IgD-negative memory B cell (primary cell): ENCODE measurements at regions not wholly inside any gene's neighbourhood (a gene's known extent, or its start where the extent isn't known, plus 50 kb on each side); places are given as distances from the start of the nearest gene placed in this dataset.
"Not testable (repeated sequence)": the region's sequence is repeated elsewhere in the genome, so short reads cannot be mapped to it uniquely, and the experiment has no call there.

ENCODE experiments used
- H3K27ac Mint-ChIP-seq, 3 donors: one replicate each; pipeline ENCODE4 v1.8.0; 2020 to 2022; ENCODE audit warnings: mild to moderate bottlenecking in 3 of 3, mixed read lengths in 3 of 3, moderate library complexity in 1 of 3
- H3K27me3 Mint-ChIP-seq: one replicate; pipeline ENCODE4 v1.8.0; 2021; ENCODE audit warnings: mixed read lengths
- H3K36me3 Mint-ChIP-seq: one replicate; pipeline ENCODE4 v1.8.0; 2020; ENCODE audit warnings: mild to moderate bottlenecking, mixed read lengths
- H3K4me1 Mint-ChIP-seq, 3 donors: one replicate each; pipeline ENCODE4 v1.8.0; 2020 to 2022; ENCODE audit warnings: mixed read lengths in 3 of 3, mild to moderate bottlenecking in 1 of 3
- H3K4me3 Mint-ChIP-seq, 4 donors: one replicate each; pipeline ENCODE4 v1.8.0; 2020 to 2022; ENCODE audit warnings: mild to moderate bottlenecking in 4 of 4, mixed read lengths in 4 of 4, moderate library complexity in 3 of 4
- H3K9me3 Mint-ChIP-seq, 3 donors: one replicate each; pipeline ENCODE4 v1.8.0; 2020 to 2021; ENCODE audit warnings: mixed read lengths in 3 of 3, mild to moderate bottlenecking in 1 of 3

DNA sequence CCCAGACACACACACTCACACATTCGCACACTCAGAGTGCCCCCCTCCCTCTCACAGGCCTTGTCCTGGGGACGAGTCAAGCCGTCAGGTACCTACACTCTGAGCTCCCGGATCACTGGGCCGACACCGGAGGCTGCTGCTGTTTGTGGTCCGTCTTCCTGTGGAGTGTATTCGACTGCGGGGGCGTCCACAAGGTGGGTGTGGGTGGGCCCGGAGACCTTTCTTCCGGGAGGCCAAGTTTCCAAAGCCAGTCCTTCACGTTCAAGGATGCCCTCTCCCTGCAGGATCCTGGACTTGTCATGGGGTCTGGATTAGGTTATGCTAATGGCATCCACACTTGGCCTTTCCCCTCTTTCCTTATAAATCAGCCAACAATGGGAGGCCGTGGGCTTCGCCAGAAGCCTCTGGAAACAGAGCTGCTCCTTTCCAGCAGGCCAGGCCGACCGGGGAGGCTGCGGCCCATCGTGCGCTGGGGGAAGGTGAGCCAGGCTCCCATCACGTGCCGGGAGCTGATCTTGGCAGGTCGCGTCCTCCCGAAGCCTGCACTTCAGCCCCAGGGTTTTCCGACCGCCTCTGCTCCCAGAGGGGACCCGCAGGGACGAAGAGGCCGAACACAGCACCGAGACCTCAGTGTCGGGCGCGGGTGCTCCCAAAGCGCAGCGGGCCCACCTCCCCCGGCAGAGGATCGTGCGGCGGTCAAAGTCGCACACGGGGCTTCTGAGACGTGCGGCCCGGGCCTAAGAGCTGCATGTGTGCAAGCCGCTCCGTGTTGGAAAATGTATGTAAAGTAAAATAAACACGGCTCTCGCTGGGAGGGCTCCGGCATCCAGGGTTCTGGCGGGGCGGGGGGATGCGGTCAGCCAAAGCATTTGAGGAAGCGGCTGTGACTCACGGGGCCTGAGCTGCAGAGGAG lies 196.5 kb upstream of the ZNF469 start:
- H3K9me3 Mint-ChIP-seq, H3K4me3 Mint-ChIP-seq, H3K27ac Mint-ChIP-seq, H3K4me1 Mint-ChIP-seq, H3K36me3 Mint-ChIP-seq, H3K27me3 Mint-ChIP-seq: not testable (repeated sequence)

DNA sequence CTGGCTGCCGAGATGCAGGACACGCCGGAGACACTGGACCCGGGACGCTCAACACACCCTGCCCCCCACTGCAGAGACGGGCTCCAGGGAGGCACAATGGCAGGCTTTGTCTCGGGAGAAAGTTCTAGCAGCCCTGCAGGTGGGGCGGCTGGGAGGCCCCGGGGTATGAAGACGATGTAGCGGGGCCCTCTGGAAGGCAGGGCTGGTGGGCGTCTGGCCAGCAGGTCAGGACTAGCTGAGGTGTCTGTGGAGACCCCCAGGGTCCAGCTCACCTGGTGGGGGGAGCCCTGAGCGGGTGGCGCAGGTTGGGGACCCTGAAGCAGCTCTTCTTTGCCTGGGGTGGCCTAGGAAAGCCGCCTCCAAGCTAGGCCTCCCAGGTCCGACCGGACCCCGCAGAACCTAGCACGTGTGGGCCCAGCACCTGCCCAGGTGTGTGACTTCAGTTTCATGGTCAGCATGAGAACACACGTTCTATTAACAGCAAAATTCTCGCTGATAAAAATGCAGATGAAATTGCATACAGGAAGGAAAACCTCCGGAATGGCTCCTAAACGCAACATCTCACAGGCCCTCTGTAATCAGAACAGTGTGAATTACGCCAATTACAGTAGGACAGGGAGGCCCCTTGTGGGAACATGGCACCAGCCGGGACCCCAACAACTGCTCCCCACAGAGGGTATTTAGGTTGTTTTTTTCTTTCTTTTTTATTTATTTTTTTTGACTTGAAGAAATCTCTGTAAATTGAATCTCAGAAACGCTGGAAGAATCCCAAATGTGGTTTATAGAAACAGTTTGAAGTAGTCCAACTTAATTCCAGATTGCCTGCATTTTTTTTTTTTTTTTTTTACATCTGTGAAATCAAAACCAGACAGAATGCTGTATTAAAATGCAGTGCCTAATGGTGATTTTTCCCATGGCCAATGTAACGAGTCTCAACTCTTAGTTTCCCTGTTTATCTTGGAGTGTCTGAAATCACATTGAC lies 195.6 kb upstream of the ZNF469 start:
- not testable (repeated sequence) for H3K36me3 Mint-ChIP-seq, H3K27ac Mint-ChIP-seq

DNA sequence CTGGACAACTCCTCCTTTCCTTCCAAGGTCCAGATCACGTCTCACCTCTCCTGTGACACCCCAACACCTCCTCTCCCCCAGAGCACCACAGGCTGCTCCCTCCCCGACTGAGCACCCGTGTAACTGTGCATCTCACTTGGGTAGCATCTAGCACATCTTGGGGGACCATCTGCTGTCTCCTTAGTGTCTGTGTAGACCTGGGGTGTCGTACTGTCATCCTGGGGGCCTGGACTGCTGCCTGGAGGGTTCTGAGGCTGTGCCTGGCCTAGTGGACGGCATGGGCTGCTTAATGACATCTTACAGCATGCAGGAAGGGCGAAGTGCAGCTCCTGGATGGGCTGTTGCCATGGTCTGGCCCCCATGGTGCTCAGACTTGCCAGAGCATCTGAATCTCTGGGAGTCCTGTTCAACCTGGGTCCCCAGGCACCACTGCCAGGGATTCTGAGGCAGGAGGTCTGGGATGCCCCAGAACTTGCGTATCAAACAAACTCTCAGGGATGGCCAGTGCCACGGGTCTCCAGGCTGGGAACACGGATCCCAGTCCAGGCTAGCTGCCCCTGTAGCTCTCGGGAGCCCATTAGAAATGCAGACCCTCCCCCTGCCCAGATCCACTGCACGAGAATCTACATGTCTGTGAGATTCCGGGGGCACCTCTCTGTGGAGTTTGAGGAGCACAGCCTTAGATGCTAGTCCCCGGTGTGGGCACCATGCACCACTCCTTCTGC lies 194.4 kb upstream of the ZNF469 start:
- H3K27ac Mint-ChIP-seq, H3K36me3 Mint-ChIP-seq, H3K9me3 Mint-ChIP-seq, H3K4me3 Mint-ChIP-seq, H3K27me3 Mint-ChIP-seq, H3K4me1 Mint-ChIP-seq: not testable (repeated sequence)

More for the DNA sequence above, 195.6 kb upstream of the ZNF469 start:
- not testable (repeated sequence) for H3K4me3 Mint-ChIP-seq, H3K4me1 Mint-ChIP-seq, H3K27me3 Mint-ChIP-seq, H3K9me3 Mint-ChIP-seq

DNA sequence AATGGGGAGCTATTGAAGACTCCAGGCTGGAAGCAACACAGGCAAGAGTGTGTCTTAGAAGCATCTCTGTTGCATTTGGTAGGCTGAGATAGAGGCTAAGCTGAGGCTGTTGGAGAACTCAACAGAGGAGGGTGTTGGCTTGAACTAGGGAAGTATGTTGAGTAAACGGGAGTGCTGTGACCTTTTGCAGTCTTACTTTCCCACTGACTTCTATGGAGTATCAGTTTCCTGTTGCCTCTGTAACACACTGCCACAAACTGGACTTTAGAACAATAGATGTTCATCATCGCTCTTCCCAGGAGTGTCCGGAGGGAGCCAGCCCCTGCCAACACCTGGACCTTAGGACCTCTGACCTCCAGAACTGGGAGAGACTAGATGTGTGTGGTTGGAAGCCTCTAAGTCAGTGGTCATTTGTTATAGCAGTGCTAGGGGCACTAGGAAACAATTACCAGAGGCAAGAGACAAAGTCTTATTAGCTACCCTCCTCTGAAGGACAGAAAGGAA lies 192.1 kb upstream of the ZNF469 start:
- not testable (repeated sequence) for H3K27ac Mint-ChIP-seq, H3K36me3 Mint-ChIP-seq, H3K27me3 Mint-ChIP-seq, H3K9me3 Mint-ChIP-seq, H3K4me3 Mint-ChIP-seq, H3K4me1 Mint-ChIP-seq

DNA sequence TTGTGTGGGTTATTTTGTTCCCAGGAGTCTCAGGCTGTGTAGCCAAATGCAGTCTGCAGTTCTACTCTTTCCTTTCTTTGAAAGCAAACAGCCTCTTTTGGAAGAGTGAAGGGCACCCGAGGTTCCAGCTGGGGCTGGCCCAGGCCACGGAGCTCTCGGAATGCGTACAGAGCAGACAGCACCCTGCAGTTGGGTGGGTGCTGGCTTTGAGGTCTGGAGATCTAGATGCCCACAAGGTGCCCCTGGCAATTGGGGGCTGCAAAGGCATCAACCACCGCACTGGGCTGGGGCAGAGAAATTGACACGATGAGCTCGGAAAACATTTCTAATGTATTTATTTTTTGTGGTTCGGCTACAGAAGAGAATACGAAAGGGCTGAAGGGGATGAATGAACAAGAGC lies 191.6 kb upstream of the ZNF469 start:
- H3K27ac Mint-ChIP-seq, H3K4me1 Mint-ChIP-seq, H3K9me3 Mint-ChIP-seq, H3K36me3 Mint-ChIP-seq, H3K27me3 Mint-ChIP-seq: not testable (repeated sequence)
- H3K4me3 Mint-ChIP-seq: peak overlapping the region in 1 of 4 donors; percentile 2

DNA sequence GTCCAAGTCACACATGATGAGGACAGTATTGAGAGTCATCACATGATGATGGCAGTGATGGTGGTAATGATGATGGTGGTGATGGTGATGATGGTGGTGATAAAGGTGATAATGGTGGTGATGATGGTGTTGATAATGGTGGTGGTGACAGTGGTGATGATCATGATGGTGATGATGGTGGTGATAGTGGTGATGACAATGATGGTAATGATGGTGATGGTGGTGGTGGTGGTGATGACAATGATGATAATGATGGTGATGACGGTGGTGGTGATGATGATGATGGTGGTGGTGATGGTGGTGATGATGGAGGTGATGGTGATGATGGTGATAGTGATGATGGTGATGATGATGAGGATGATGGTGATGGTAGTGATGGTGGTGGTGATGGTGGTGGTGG lies 190.2 kb upstream of the ZNF469 start:
- peaks cover 0 to 3% (median 2%) of the 10 kb centered on the region in 3 donors for H3K9me3 Mint-ChIP-seq
- no peak overlapping the region for H3K27ac Mint-ChIP-seq
- H3K4me3 Mint-ChIP-seq: no peak overlapping the region
- H3K27me3 Mint-ChIP-seq: no peaks in the 10 kb centered on the region
- peaks cover 2% of the 10 kb centered on the region for H3K36me3 Mint-ChIP-seq
- H3K4me1 Mint-ChIP-seq: no peaks in the 10 kb centered on the region

DNA sequence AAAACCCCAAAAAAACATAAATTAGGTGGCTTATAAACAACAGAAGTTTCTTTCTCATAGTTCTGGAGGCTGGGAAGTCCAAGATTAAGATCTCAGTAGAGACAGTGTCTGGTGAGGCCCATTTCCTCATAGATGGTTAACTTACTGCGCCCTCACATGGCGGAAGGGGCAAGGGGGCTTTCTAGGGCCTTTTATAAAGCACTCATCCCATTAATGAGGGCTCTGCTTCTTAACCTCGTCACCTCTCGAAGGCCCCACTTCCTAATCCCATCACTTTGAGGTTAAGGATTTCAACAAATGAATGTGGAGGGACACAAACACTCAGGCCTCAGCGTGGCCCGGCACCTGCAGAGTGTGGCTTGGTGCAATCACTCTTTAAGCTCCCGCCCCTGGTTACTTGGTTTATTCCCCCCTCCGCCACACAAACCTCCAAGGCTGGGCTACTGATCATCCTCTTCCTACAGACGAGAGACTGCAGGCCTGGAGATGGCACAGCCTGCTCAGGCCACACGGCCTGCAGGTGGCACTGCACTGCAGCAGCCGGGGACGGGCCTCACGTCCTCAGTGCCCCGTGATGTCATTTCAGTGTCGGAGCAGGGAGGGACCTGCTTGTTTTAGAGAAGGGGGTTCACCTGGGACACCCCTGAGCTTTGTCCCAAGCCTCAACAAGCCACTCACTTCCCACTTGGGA lies 188.9 kb upstream of the ZNF469 start:
- H3K36me3 Mint-ChIP-seq, H3K4me1 Mint-ChIP-seq, H3K4me3 Mint-ChIP-seq, H3K9me3 Mint-ChIP-seq, H3K27ac Mint-ChIP-seq, H3K27me3 Mint-ChIP-seq: not testable (repeated sequence)

DNA sequence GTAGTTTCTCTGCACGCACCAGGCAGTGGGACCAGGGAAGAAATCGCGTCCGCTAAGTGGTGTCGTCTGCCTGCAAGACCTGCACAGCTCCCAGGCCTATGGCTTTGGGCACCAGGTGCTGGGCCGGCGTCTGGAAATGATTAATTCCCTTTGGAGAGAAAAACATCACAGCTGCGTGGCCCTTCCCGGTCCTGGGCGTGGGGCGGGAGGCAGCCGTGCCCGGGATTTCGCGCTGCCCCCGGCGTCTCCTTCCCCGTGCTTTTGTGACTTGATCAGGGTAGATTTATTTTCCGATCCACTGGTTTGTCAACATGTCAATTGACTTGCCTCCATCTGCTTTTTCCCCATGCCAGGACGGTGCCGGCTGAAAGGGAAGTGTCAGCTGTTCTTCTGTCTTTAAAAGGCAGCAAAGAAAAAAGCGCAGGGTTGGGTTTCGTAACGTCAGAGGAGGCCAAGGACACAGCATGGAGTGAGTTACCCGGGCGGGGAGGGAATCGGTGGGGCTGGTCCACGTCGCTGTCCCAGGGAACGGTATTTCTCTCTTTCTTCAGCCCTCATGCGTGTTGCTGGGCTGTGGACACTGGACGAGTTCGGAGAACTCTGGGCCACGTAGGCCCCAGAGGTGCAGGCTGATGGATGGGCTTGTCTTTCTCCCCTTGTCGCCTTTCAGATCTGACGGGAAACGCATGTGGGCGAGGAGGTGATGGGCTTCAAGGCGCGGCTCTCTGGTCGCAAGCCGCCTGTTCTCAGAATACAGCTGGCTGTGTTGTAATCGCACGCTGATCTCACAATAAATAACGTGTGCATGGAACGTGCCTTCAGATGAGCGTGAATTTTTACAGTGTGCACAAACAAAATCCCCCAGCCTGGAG lies 188.1 kb upstream of the ZNF469 start:
- H3K27ac Mint-ChIP-seq: no peak overlapping the region
- H3K4me1 Mint-ChIP-seq: no peaks in the 10 kb centered on the region
- H3K36me3 Mint-ChIP-seq: peaks cover 2% of the 10 kb centered on the region
- no peak overlapping the region for H3K4me3 Mint-ChIP-seq
- H3K9me3 Mint-ChIP-seq: peaks cover 0 to 3% (median 0%) of the 10 kb centered on the region in 3 donors
- H3K27me3 Mint-ChIP-seq: no peaks in the 10 kb centered on the region

DNA sequence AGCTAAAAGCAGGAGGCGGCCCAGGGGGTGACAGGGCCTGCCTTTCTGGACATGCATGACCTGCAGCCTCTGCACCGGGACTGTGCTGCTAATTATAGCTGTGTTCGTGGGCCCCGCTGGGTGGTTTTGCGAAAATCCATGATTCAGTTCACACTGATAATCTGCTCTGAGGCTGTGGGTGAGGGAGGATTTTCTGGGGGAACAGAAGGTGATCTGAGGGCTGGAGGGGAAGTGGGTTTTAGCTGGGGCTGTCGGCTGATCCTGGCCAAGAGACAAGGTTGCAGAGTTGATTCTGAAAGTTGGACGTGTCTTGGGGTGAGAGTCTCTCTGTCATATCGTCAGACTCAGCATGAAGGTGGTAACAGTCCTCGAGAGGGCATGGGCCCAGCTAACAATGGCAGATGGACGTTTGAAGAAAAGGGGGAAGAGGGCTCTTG lies 187.5 kb upstream of the ZNF469 start:
- no peak overlapping the region for H3K27ac Mint-ChIP-seq
- no peak overlapping the region for H3K4me3 Mint-ChIP-seq
- no peaks in the 10 kb centered on the region for H3K27me3 Mint-ChIP-seq
- no peaks in the 10 kb centered on the region for H3K4me1 Mint-ChIP-seq
- peaks cover 2% of the 10 kb centered on the region for H3K36me3 Mint-ChIP-seq
- peaks cover 0 to 3% (median 0%) of the 10 kb centered on the region in 3 donors for H3K9me3 Mint-ChIP-seq

DNA sequence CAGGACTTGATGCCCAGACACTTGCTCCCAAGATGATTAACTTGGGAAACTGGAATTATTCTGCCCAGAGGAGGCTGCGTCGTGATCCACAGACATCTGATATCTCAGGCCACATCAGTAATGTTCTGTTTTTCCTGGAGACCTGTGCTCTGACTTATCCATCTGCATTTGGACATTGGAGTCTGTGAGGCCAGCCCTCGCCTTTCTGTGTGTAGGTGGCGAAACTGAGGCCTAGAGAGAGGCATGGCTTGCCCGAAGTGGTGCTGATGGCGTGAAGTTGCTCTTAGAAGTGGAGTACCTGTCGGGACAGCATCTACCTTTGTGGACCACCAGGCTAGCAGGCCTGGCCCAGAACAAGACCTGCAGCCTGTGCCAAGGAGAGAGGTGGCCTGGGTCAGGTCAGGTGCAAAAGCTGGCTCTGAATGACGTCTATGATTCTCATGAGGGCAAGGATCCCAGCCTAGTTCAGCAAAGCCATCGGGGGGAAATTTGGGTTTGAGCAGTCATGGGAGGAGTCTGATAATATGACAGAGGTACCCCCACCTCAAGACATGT lies 186.8 kb upstream of the ZNF469 start:
- peaks cover 0 to 3% (median 0%) of the 10 kb centered on the region in 3 donors for H3K9me3 Mint-ChIP-seq
- H3K27me3 Mint-ChIP-seq: no peaks in the 10 kb centered on the region
- no peak overlapping the region for H3K4me3 Mint-ChIP-seq
- H3K27ac Mint-ChIP-seq: peak overlapping the region in 1 of 3 donors; percentile 74
- H3K4me1 Mint-ChIP-seq: no peaks in the 10 kb centered on the region
- H3K36me3 Mint-ChIP-seq: peaks cover 2% of the 10 kb centered on the region

DNA sequence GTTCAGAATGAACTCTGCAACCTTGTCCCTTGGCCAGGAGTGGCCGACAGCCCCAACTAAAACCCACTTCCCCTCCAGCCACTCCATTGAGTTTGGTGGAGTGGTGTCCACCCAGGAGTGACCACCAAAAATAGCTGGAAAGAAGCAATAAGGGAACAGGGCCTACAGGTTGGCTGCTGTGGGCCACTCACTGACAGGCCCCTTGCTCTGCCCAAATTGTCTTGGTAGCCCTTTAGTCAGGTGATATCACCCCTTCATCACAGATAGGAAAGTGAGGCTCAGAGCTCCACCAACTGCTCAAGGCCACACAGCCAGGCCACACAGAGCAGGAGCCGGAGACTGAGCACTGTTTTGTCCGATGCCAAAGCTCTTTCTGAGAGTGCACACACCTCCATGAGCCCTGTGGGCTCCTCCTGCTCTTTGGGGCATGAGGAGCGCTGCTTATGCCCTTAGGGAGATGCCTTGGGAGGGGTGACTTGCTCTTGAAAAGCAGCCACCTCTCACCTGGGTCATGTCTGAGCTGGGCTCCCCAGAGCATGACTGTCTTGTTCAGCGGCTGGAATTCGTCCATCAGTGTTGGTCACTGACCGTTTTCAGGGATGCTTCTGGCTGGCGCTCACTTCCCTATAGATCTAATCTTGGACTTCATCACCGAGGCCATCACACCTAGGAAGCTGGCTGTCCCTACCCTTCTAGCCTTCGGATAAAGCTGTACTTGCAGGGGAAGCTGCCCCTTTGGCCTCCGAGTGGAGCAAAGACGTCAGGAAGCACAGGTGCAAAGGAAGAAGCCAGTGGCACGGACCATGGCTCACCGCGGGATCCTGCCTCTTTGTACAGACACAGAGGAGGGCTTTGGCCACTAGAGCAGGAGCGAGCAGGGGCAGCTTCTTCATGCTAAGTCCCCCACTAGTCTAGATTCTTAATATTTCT lies 186.0 kb upstream of the ZNF469 start:
- Mint-ChIP-seq H3K4me3 (no peak overlapping the region), H3K4me1 (no peaks in the 10 kb centered on the region), H3K36me3 (peaks cover 2% of the 10 kb centered on the region), H3K27ac (no peak overlapping the region), H3K27me3 (no peaks in the 10 kb centered on the region), H3K9me3 (peaks cover 0 to 3% (median 0%) of the 10 kb centered on the region in 3 donors)

DNA sequence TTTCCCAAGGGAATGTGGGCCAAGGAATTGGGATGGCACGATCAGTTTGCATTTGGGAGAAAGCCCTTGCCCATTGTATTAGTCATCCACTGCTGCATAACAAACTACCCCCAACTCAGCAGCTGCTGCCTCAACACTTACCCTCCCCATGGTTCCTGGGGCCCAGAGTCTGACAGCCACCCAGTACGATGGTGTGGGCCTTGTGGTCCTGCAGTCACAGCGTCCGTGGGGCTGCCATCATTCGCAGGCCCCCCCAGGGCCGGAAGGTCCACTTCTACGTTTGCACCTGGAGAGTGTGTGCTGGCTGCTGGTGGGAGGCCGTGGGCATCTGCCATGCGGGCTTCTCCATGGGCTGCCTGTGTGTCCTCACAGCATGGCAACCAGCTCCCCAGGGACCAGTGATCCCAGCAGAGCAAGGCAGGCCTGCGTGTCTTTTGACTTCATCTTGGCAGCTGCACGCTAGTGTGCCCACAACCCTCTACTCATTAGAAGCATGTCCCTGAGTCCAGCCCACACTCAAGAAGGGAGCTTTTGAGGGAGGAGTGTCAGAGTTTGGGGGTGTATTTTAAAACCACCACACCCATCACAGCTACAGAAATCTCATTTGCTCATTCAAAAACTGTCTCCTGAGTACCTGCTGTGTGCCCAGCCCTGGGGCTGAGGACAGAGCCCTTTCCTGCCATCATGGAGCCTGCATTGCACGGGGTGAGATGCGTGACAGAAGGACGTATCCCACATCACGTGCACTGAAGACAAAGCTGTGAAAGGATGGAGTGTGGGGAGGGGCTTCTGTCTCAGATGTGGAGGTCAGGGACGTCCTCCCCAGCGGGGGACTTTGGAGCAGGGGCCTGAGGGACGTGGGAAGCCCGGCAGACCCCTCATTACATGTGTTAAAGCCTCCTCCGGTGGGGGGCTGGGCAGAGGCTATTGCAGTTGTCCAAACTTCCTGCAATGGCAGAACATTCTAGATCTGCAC lies 185.0 kb upstream of the ZNF469 start:
- H3K27me3 Mint-ChIP-seq: no peaks in the 10 kb centered on the region
- H3K9me3 Mint-ChIP-seq: no peaks in the 10 kb centered on the region
- H3K27ac Mint-ChIP-seq: no peak overlapping the region
- no peak overlapping the region for H3K4me3 Mint-ChIP-seq
- H3K4me1 Mint-ChIP-seq: no peaks in the 10 kb centered on the region
- no peaks in the 10 kb centered on the region for H3K36me3 Mint-ChIP-seq
